BE2C (cell line): ENCODE measurements at regions not wholly inside any gene's neighbourhood (a gene's known extent, or its start where the extent isn't known, plus 50 kb on each side); places are given as distances from the start of the nearest gene placed in this dataset.

Source experiments
- DNase-seq: peaks from one replicate; pipeline ENCODE4 v3.0.0-alpha.2; 2020
- H3K27me3 ChIP-seq: fragments of 250-450 bp; sonication (Bioruptor Pico); 2 replicates; pipeline ENCODE4 v1.5.1; 2020; ENCODE audit warnings: mild to moderate bottlenecking
- H3K36me3 ChIP-seq: fragments of 250-450 bp; sonication (Bioruptor Pico); 2 replicates; pipeline ENCODE4 v1.5.1; 2020; ENCODE audit warnings: mild to moderate bottlenecking
- H3K4me1 ChIP-seq: fragments of 250-450 bp; sonication (Bioruptor Pico); 2 replicates; pipeline ENCODE4 v1.5.1; 2020
- H3K4me3 ChIP-seq: 2 replicates; pipeline ENCODE4 v1.5.1; 2011; ENCODE audit warnings: low read depth, low read length
- H3K9me3 ChIP-seq: fragments of 250-450 bp; sonication (Bioruptor Pico); 2 replicates; pipeline ENCODE4 v1.5.1; 2020
- TF ChIP-seq, protein P1 (sequence below): IDR thresholded peaks from 2 replicates; pipeline ENCODE4 v1.5.1; 2012; ENCODE audit warnings: mild to moderate bottlenecking, low read depth, low read length

GRCh38 chr12:125208942-125209341 is 143.7 kb downstream of the AACS start:
- Histone ChIP-seq H3K4me1 (no peaks in the 10 kb centered on the region), H3K36me3 (no peaks in the 10 kb centered on the region), H3K9me3 (no peaks in the 10 kb centered on the region), H3K4me3 (no peak overlapping the region), H3K27me3 (peaks cover 11% of the 10 kb centered on the region)
- DNase-seq = no peak
- TF ChIP-seq, protein P1, sequence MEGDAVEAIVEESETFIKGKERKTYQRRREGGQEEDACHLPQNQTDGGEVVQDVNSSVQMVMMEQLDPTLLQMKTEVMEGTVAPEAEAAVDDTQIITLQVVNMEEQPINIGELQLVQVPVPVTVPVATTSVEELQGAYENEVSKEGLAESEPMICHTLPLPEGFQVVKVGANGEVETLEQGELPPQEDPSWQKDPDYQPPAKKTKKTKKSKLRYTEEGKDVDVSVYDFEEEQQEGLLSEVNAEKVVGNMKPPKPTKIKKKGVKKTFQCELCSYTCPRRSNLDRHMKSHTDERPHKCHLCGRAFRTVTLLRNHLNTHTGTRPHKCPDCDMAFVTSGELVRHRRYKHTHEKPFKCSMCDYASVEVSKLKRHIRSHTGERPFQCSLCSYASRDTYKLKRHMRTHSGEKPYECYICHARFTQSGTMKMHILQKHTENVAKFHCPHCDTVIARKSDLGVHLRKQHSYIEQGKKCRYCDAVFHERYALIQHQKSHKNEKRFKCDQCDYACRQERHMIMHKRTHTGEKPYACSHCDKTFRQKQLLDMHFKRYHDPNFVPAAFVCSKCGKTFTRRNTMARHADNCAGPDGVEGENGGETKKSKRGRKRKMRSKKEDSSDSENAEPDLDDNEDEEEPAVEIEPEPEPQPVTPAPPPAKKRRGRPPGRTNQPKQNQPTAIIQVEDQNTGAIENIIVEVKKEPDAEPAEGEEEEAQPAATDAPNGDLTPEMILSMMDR = no peak

DNA sequence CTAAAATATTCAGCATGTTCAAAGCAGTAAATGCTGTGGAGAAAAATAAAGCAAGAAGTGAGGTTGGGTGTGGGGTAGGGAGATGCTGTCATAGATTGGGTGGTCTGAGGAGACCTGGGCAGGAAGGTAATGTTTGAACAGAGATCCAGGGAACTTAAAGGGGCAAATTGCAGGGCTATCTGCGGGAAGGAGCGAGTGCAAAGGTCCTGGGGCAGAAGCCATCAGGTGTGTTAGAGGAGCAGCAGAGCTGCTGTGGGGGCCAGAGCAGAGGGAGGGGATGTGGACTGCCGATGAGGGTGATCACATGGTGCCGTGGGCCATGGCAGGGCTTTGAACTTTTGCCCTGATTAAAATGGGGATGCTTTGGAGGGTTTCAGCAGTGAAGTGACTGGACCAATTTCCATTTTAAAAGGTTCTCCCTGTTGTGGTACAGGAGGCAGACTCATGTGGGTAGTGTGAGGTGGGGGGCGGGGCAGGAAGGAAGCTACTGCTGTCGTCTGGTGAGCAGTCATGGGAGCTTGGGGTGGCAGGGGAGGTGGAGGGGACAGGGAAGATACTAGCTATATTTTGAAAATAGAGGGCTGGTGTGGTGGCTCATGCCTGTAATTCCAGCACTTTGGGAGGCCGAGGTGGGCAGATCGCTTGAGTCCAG is 145.0 kb downstream of the AACS start:
- peaks cover 11% of the 10 kb centered on the region for H3K27me3 ChIP-seq
- H3K4me1 ChIP-seq = no peaks in the 10 kb centered on the region
- TF ChIP-seq, protein P1 = no peak
- no peak for DNase-seq
- no peak overlapping the region for H3K4me3 ChIP-seq
- no peaks in the 10 kb centered on the region for H3K9me3 ChIP-seq
- no peaks in the 10 kb centered on the region for H3K36me3 ChIP-seq

DNA sequence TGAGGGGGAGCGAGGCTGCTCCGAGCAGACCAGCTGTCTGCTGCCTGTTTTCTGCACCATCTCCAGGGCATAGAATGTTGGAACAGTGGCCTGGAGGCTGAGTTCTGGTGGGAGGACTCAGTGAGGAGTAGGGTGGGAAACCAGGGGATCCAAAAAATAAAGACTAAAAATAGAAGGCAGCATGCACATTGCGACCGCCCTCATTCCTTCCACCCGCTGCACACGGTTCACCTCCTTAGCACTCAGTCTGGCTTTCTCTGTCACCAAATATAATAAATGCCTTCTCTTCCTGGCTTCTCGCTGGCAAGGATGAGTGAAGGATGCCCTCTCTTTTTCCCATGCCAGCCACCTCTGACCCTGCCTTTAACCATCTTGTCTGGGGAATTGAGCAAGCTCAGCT is 146.2 kb downstream of the AACS start:
- Histone ChIP-seq H3K4me3 (no peak overlapping the region), H3K9me3 (no peaks in the 10 kb centered on the region), H3K36me3 (no peaks in the 10 kb centered on the region), H3K27me3 (peaks cover under 1% of the 10 kb centered on the region), H3K4me1 (no peaks in the 10 kb centered on the region)
- TF ChIP-seq, protein P1 = no peak
- DNase-seq = no peak

DNA sequence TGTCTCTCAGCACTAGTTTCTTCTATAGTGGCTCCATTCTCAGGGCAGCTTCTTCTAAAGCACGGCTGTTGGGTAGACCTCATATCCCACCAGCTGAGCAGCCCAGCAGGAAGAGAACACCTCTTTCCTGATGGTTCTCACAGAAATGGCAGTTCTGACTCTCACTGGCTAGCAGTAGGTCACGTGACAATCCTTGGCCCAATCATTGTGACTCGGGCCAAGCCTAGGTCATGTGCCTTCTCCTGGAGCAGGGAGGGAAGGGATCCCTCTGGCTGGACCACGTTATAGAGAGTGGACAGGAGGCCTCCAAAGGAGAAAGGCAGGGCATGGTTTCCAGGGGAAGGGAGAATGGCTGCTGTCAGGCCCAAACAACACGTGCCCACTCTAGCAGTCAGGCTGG is 149.1 kb downstream of the AACS start:
- DNase-seq = no peak
- no peaks in the 10 kb centered on the region for H3K36me3 ChIP-seq
- peaks cover 4% of the 10 kb centered on the region for H3K27me3 ChIP-seq
- no peaks in the 10 kb centered on the region for H3K9me3 ChIP-seq
- H3K4me1 ChIP-seq = no peaks in the 10 kb centered on the region
- TF ChIP-seq, protein P1 = no peak
- no peak overlapping the region for H3K4me3 ChIP-seq

DNA sequence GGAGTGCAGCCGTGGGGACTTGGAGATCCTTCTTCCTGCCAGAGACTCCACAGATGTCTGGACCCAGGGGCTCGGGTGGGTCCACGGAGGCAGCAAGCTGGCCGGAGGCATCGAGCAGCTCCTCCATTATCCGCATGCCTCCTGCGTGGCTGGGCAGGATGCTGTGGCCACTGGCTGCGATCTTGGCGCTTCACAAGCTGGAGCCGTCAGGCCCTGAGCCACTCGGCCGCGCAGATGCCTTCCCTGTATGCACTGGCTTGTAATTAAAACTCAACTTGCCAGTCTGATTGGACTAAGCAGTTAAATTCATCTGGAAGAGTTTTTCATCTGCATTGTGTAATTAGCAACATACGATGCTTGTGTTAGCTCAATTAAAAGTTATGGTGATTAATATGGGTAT is 151.5 kb downstream of the AACS start:
- no peaks in the 10 kb centered on the region for H3K4me1 ChIP-seq
- TF ChIP-seq, protein P1 = no peak
- peaks cover 7% of the 10 kb centered on the region for H3K27me3 ChIP-seq
- H3K9me3 ChIP-seq = no peaks in the 10 kb centered on the region
- H3K4me3 ChIP-seq = no peak overlapping the region
- H3K36me3 ChIP-seq = no peaks in the 10 kb centered on the region
- DNase-seq = no peak

DNA sequence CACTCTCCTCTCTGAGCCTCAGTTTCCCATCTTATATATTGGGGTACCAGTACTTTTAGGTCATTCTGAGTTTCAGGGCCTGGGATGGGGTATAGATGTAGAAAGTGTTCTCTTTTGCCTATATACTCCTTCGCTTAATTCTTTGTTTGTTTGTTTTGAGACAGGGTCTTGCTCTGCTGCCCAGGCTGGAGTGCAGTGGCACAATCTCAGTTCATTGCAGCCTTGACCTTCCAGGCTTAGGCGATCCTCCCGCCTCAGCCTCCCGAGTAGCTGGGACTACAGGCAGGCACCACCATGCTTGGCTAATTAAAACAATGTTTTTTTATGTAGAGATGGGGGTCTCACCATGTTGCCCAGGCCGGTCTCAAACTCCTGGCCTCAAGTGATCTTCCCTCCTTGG is 152.1 kb downstream of the AACS start:
- H3K27me3 ChIP-seq = peaks cover 7% of the 10 kb centered on the region
- no peaks in the 10 kb centered on the region for H3K9me3 ChIP-seq
- H3K4me3 ChIP-seq = no peak overlapping the region
- no peaks in the 10 kb centered on the region for H3K4me1 ChIP-seq
- TF ChIP-seq, protein P1 = no peak
- no peak for DNase-seq
- H3K36me3 ChIP-seq = no peaks in the 10 kb centered on the region
